ENCODE measurements at regions not wholly inside any gene's neighbourhood (a gene's known extent, or its start where the extent isn't known, plus 50 kb on each side); places are given as distances from the start of the nearest gene placed in this dataset.

DNA sequence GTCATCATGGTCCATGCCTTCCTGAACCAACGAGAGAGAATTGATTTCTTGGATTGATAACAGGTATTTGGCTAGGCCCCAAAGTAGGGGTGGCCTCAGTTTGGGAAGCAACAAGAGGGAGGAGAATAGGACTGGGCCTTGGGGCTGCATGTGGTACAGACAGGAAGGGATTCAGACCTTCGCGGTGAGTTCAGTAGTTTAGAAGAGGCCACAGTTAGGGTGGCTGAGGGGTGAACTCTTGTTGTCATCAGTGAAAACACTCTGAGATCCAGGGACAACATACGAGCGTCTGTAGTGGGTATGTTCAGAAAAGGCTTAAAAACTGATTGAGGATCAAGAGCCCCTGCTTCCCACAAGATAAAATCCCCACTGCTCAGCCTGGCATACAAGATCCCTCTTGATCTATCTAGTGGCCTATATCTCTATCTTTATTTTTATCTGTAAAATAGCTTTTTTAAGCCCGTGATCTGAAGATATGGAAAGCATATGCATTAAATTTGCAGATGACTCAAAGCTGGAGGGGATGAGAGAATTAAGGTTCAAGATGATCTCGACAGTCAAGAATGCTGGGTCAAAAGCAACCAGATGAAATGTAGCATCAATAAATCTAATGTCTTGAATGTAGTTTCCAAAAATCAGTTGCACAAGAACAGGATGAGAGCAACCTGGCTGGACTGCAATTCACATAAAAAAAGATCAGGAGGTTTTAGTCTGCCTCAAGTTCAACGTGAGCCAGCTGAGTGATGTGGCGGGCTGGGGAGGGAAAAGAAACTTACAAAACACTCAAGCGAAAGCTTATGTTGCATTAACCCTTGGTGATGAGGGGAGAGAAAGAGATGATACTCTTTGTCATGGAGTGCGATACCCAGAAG, 221.1 kb upstream of the TLE3 start:
- no peak for DNase-seq

DNA sequence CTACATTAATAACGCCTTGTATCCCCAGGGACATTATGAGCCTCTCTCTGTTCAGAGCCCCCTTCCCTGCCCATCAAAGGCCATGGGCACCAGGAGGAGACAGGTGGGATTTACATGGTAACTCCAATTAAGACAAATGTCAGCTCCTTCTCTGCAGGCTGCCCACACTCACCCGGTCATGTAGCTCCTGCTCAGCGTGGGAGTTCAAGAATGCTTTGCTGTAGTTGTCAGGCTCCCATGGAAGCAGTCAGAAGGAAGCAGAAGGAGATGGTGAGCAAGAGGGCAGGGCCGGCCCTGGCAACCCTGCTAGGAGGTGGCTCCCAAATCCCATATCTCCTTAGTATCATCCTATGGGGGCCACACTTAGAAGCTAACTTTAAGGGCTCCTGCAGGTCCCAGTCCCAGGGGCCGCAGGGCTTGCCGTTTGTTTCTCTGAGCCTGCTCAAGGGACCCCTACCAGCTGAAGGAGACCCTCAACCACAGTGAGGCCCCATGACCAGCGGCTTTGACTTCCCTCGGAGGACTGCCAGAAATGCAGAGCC, 218.4 kb upstream of the TLE3 start:
- no peak for DNase-seq

DNA sequence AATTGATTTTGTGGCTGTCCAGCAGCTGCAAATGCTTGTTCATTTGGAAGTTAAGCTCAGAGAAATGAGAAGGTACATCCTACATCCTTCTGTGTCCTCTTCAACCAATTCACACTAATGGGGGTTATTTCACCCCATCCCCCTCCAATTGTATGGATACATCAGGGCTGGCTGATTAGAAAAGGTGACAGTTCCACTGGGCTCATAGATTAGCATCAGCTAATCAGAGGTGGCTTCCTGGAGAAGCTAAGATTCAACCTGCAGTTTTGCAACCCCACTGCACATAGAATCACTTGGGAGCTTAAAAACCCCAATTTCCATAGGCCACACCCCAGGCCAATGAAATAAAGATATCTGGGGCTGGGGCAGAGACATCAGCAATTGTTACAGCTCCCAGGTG, 217.7 kb upstream of the TLE3 start:
- no peak for DNase-seq

DNA sequence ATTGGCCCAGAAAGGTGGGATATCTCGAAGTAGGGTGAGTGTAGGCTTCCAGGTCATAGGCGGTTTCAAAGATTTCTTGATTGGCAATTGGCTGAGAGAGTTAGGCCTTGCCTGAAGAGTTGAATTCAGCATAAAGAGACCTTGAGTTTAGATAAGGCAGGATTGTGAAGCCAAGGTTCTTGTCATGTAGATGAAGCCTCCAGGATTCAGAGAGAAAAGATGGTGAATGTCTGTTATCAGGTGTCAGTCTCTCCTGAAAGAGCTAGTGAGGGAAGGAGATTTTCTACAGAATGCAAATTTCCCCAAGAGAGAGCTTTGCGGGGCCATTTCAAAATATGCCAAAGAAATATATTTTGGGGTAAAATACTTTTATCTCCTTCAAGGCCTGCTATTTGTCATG, 217.0 kb upstream of the TLE3 start:
- no peak for DNase-seq

DNA sequence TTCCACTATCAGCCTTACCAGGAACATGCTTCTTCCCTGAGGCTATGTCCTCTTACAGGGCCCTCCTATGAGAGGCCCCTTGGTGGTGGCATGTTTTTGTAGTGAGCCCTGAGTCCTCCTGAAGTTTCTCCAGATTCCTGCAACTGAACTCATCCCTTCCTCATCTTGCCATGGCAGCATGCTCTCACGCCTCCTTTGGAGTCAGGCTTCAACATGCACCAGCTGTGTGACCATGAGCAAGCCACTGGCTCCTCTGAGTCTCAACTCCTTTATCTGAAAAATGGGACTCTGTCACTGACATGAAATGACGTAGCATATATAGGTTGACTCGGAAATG, 216.3 kb upstream of the TLE3 start:
- no peak for DNase-seq

DNA sequence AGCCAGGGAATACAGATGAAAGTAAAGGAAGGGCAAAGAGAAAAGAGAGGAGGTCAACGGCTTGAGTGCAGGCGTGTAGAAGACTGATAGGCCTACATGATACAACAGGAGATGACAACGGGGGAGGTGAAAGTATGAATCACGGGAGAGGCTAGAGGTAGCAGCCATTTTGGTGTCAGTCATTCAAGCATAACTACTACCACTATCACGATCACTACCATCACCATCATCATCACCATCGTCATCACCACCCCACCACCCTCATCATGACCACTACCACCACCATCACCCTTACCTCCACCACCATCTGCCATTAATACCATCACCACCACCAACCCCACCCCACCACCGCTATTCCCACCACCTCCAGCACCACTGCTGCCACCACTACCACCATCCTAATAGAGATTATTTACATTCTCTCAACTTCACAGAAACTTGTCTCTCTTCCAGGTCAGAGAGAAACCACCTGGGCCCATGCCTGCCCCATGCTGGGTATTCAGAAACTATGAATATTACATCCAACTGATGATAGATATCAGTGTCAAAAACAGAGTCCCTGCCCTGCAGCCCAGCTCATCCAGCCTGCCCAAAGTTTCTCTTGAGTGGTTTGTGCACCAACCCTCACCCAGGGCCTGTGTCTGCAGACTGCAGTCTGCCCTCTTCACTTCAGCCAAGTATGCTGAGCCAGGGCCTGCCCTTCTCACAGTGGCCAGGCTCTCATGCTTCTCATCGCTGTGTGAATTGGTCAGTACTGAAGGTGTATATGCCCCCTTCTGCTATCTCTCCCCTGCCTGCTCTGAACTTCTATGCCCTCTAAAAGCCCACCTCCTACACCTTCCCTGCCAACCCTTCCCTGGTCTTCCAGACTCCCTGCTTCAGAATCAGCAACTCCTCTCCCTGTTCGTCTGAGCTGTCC, 215.6 kb upstream of the TLE3 start:
- no peak for DNase-seq

DNA sequence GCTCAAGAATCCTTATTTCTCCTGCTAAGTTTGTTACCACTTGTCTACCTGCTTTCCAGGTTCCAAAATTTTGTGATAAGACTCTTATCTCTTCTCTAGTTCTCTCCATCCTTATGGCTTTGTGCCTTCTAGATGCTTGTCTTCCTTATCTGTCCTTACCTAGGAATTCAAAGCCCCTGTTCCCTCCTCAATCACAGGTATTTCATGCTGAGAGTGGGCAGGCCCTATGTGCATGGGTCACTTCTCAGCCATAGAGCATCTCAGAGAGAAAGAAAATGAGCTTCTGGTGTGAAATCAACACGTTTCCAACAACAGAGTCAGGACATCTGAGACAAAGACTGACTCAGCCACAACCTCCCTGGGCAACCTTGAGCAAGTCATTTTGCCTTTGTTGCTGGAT, 214.1 kb upstream of the TLE3 start:
- no peak for DNase-seq

DNA sequence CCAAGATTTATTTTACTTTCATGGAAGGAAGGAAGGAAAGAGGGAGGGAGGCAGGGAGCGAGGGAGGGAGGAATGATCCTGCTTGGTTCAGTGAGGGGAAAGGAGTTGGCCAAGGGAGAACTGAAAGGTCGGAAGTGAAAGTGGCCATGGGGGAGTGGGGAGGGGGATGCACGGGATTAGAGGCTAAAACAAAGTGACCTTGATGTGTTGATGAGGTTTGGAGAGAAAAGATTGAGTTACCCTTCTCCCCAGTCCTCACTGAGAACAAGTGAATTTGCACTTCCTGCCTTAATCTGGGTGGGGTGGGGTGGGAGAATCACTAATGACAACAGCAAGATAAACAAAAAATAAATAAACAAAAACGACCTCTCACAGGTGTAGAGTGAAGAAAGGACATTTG, 212.0 kb upstream of the TLE3 start:
- no peak for DNase-seq

DNA sequence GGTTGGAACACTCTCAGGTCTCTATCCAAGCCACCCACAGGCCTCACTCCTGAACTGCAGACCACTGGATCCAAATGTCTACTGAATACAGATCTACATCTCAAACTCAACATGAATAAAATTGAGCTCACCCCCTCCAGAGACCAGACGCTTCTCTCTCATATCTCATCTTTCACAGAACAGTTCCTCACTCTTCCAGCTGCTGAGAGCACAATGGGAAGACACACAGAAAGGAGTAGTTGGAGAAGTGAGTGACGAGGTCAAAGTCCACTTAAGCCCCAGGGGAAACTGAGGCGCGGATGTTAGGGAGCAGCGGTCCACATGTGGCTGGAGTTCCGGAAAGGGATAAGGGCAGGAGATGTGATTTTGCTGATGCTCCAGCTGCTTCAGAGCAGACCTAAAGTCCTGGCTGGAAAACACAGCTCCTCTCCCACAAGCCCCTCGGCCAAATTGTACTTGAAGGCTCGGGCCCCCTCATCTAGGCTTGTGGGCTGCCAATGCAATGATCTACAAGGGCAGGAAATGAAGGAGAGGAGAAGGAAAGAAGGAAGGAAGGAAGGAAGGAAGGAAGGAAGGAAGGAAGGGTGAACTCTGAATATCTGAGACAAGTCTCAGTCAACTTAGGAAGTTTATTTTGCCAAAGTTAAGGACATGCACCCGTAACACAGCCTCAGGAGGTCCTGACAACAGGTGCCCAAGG, 211.2 kb upstream of the TLE3 start:
- no peak for DNase-seq

DNA sequence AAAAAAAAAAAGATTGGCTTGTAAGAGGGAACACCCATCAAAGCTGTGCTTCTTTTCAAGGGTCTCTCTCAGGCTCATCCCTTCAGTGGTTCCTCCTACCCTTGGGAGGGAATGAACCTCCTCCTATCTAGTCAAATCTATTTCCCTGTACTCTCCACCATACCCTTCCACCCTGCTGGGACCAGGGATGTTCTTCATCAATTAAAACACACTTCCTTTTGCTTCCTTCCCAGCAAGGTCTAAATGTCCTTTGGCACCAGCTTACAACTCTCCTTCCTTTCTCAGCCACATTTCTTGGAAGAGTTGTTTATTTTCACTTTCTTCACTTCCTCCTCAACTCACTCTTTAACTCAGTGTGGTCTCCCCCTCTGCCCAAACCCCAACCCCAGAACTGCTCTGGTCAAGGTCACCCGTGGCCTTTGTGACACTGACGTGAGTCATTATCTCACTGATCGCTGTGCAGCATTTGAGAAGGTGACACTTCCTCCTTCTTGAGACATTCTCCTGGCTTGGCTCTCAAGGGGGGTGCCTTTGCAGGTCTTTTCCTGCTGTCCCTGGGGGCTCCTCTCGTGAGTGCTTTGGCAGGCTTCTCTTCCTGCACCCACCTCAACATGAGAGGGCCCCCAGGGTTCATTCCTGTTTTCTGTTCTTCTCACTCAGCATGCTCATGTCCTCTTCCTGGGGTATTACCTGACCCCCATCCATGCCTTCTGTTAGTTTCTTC, 210.5 kb upstream of the TLE3 start:
- DNase-seq, result no peak

DNA sequence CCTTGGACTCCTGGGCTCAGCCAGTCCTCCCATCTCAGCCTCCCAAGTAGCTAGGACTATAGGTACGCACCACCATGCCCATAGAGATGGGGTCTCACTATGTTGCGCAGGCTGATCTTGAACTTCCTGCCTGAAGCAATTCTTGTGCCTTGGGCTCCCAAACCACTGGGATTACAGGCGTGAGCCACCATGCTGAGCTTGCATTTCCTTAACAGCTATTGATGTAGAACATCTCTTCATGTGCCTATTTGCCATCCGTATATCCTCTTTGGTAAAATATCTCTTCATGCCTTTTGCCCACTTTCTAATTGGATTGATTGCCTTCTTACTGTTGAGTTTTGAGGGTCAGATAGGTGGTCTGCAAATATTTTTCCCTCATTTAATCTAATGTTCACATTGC, 208.9 kb upstream of the TLE3 start:
- DNase-seq, result no peak

DNA sequence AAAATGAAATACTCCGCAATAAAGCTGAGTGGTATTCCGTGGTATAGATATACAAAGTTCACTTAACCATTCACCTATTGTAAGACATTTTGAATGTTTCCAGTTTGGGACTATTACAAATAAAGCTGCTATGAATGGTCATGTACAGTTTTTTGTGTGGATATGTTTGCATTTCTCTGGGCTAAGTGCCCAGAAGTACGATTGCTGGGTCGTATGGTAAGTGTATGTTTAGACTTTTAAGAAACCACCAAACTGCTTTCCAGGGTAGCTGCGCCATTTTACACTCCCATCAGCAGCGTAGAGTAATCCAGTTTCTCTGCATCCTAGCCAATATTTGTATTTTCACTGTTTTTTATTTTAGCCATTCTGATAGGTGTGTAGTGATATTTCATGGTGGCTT, 208.4 kb upstream of the TLE3 start:
- no peak for DNase-seq

DNA sequence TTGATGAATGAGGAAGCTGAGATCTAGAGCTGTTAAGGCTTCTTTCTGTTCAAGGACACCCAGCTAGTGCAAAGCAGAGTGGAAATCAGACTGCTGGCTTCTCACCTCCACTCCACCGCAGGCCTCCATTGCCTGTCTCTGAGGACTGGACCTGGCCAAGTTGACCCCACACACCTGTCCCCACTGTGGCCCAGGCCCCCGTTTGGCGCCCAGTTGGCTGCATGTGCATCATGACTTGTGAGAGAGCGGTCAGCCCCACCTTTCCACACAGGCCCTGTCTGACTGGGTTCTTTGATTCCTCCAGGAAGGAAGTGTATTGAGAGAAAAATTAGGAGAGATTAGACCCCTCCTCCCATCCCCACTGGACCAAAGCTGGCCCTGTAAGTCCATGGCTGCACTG, 206.3 kb upstream of the TLE3 start:
- no peak for DNase-seq

DNA sequence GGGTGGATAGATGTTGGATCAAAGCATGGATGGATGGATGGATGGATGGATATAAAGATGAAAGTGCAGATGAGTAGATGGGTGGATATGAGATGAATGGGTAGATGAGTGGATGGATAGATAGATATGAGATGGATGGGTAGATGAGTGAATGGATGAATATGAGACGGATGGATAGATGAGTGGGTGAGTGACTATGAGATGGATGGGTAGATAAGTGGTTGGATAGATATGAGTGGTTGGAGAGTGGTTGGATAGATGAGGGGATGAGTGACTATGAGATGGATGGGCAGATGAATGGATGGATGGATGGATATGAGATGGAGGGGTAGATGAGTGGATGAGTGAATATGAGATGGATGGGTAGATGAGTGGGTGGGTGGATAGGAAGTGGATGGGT, 204.6 kb upstream of the TLE3 start:
- no peak for DNase-seq

DNA sequence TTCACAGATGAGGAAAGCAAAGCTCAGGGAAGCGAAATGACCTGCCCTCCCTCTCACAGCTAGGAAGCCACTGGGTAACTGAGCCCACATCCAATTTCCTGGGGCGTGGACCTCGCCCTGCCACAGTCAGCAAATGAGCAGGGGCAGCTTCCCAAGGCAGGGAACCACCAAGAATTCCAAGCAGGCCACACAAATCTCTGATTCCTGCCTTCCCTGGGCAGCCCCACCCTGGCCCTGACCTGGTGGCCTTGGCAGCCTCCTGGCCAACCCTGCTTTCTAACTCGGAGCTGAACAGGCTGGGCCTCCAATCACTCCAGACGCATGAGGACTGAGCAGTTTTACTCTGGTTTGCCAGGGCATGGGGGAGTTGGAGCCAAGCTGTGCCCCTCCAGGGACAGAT, 203.7 kb upstream of the TLE3 start:
- DNase-seq, result no peak

DNA sequence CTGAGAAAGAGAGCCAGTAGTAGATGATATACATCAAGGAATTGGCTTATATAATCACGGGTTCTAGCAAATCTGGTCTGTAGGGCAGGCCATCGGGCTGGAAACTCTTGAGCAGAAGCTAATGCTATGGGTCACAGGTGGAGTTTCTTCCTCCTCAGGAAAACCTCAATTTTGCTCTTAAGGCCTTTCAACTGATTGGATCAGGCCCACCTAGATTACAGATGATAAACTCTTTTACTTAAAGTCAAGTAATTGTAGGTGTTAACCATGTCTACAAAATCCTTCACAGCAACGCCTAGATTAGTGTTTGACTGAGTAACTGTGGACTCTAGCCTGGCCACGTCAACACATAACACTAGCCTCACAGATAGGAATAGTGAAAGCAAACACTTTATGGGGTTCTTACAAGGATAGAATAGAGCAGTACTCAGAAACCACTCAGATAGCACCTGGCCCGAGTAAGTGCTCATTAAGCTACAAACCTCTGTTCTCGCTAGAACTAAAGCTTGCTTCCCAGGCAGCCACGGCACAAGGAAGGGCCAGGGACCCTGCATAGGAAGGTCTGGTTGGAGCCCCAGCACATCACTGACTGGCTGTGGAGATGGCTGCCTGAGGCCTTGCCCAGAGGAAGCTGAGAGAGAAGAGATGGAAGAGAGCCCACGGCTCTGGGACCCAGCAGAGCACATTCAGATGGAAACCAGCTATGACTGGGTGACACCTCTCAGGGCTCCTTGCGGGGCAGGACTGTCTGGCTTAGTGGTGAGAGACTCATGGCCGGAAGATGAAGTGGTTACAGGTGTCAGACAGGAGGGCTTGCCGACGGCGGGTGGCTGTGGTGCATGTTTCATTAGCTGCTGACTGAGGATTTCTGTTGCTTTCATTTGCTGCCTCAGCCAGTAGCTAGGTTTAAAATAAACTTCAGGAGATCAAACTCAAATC, 202.5 kb upstream of the TLE3 start:
- peak; percentile 19 to 47 (median 38) for DNase-seq

DNA sequence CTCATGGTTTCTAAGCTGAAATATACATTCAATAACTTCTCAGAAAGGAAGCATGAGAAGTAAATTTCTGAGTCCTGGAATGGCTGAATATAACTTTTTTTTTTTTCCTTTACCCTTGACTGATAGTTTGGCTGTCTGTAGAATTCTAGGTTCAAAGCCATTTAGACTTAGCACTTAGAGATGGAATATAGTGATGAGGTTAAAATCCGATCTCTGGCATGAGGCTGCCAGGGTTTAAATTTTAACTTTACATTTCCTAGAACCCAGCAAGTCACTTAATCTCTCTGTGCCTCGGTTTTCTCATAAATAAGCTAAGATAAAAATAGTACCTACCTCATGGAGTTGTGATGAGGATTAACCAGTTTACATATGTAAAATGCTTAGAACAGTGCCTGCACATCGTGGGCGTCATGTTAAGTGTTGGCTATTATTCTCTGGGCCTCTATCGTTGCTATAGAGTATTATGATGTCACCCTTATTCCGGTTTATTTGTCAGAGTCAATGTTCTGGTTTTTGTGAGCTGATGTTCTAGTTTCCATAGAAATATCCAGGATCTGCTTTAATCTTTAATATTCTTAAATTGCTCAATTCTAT, 199.8 kb upstream of the TLE3 start:
- no peak for DNase-seq

DNA sequence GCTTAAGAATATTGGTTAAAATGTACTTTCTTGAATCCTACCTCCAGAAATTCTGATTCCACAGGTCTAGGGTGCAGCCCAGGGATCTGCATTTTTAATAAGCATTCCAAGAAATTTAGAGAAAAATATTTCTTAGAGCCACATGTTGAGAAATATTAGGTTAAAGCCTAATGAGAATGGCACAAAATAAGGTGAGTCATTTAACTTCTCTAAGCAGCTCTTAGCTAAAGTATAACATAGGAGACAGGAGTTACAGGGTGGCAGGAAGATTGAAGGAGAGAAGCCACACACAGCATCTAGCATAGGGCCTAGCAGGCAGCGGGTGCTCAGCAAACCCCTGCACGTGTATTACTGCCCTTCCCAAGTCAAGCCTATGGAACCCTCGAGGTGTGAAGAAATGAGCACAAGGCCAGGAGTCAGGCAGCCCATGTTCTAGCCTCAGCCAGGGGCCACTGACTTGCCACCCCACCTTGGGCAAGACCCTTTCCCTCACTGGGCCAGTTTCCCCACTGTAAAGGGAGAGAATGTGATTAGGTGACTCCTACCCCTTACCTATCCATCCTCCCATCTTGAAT, 197.1 kb upstream of the TLE3 start:
- no peak for DNase-seq

DNA sequence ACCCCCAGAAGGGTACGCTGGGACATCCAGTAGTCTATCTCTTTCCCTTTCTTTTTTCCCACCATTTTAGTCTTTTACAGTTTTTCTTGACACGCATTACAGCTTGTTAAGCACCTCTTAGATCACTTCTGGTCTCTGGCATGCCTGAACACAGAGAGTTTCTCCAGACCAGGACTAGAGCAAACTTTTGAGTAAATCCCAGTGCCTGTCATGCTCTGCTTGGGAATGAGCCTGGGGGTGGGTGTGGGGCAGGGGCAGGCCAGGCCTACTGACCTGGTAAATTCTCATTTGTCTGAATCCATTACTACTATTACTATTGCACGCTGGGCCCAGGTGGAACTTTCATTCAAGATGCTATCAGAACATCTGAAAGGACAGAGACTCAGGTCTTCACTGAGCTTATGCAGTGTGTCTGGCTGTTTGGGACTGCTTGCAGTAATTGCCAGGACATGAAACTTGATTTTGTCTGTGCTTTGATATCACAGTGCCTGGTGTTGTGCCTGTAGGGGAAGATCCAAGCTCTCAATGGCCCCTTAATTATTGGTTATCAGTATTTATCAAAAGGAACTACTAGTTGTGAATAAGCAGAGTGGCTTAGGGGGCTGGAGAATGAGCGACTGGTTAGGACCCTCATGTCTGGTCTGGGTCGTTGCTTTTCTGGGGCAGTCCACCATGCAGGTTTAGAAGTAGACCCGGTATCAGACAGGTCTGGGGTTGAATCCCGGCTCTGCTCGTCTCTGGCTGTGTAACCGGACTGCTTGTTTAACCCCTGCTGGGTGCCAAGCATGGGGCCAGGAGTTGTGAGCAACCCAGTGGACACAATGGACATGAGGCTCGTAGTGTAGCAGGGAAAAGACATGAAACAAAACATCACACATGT, 196.1 kb upstream of the TLE3 start:
- DNase-seq, result no peak

DNA sequence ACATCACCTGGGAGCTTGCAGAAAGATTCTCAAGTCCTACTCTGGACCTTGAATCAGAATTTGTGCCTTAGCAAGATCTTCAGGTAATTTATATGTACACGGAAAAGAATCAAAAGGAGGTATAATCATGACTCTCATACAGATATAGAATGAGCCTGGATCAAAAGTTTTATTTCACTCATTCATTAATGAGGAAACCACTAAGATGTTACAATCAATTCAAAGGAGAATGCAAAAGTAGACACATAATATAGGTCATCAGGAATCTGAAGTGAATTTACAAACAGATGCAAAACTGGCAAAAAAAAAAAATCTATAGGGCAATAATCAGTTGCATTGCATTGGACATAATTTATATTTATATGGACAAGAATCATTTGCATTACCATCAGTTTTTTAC, 195.4 kb upstream of the TLE3 start:
- DNase-seq, result no peak

Measured in activated CD4-positive, CD25-positive, alpha-beta regulatory T cell (primary cell).